H1 (cell line): ENCODE measurements at regions not wholly inside any gene's neighbourhood (a gene's known extent, or its start where the extent isn't known, plus 50 kb on each side); places are given as distances from the start of the nearest gene placed in this dataset. TPM values are rescaled to one million over a fixed set of nuclear protein-coding genes. Genes with fewer than 3 reads are reported as not detected.

ENCODE experiments used
- small RNA-seq: library from polyadenylated mRNA; stranded (forward); fragments of <200 nt; extraction: miRNeasy Mini kit (QIAGEN cat#:217004); gene quantifications from one replicate; pipeline ENCODE3, GENCODE V24; 2013; ENCODE audit not compliant: insufficient read depth

Small RNA genes lying in the stretch of these regions (small RNA-seq; reads per million reads assigned to genes)
- gene RF00554, result not detected
